ENCODE measurements at regions not wholly inside any gene's neighbourhood (a gene's known extent, or its start where the extent isn't known, plus 50 kb on each side); places are given as distances from the start of the nearest gene placed in this dataset.

GRCh38 chr6:139823808-139824126, 449.3 kb upstream of the CITED2 start:
- TF ChIP-seq, protein P1, sequence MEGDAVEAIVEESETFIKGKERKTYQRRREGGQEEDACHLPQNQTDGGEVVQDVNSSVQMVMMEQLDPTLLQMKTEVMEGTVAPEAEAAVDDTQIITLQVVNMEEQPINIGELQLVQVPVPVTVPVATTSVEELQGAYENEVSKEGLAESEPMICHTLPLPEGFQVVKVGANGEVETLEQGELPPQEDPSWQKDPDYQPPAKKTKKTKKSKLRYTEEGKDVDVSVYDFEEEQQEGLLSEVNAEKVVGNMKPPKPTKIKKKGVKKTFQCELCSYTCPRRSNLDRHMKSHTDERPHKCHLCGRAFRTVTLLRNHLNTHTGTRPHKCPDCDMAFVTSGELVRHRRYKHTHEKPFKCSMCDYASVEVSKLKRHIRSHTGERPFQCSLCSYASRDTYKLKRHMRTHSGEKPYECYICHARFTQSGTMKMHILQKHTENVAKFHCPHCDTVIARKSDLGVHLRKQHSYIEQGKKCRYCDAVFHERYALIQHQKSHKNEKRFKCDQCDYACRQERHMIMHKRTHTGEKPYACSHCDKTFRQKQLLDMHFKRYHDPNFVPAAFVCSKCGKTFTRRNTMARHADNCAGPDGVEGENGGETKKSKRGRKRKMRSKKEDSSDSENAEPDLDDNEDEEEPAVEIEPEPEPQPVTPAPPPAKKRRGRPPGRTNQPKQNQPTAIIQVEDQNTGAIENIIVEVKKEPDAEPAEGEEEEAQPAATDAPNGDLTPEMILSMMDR (IDR thresholded peaks at IDR 0.05), result no peak
- TF ChIP-seq POLR2A (IDR thresholded peaks at IDR 0.05), result no peak

Data from Peyer's patch (tissue), 4 donors.